ENCODE measurements at regions not wholly inside any gene's neighbourhood (a gene's known extent, or its start where the extent isn't known, plus 50 kb on each side); places are given as distances from the start of the nearest gene placed in this dataset.

DNA sequence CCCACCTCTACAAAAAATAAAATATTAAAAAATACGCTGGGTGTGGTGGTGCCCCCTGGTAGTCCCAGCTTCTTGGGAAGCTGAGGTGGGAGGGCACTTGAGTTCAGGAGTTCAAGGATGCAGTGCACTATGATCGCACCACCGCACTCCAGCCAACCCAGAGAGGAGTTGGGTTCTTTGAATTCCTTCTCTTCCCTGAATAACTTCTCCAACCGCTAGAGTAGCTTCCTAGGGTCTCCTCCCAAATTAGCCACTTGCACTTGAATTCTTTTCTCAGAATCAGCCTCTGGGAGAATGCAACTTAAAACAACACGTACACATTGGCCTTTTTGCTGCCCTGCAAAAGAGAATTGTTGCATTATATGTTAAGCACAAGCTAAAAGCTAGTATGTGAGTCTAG lies 272.5 kb downstream of the ABHD5 start:
- H3K27me3 ChIP-seq = no peaks in the 10 kb centered on the region
- no peak for TF ChIP-seq Cebpa-rat (IDR thresholded peaks at IDR 0.05)
- H3K4me3 ChIP-seq = no peak overlapping the region
- H3K9ac ChIP-seq = no peak overlapping the region
- 0 out of 20 replicates have a peak, but pooled peaks cover 0 to 11% (median 0%) of the 10 kb centered on the region in 10 experiments for H3K4me1 ChIP-seq
- no peaks in the 10 kb centered on the region for H4K20me1 ChIP-seq
- H3K27ac ChIP-seq = no peak overlapping the region
- no peaks in the 10 kb centered on the region for H3K36me3 ChIP-seq
- no peaks in the 10 kb centered on the region for H3K9me3 ChIP-seq (replicated peaks in 1 of 11)
- H3K4me2 ChIP-seq = no peak overlapping the region

DNA sequence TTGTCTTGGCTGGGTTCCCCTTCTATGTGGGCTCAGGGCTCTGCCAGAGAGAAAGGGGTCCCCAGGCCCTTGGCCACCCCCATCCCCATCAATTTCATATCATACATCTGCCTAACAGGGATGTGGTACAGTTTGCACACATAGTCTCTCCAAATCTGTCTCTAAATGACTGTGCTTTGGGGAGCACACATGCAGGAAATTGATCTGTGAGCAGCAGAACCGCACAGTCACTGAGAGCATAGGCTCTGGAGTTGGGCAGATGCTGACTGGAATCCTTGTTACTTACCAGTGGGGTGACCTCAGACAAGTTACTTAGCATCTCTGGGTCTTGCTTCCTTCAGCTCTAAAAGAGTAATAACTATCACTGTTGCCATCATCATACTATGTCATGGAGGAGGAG lies 273.9 kb downstream of the ABHD5 start:
- no peaks in the 10 kb centered on the region for H3K36me3 ChIP-seq
- H3K9me3 ChIP-seq (replicated peaks in 1 of 11) = no peaks in the 10 kb centered on the region
- 0 out of 20 replicates have a peak, but pooled peaks cover 0 to 11% (median 0%) of the 10 kb centered on the region in 10 experiments for H3K4me1 ChIP-seq
- TF ChIP-seq Cebpa-rat (IDR thresholded peaks at IDR 0.05) = no peak
- no peaks in the 10 kb centered on the region for H4K20me1 ChIP-seq
- no peak overlapping the region for H3K9ac ChIP-seq
- H3K4me3 ChIP-seq = no peak overlapping the region
- no peak overlapping the region for H3K4me2 ChIP-seq
- no peak overlapping the region for H3K27ac ChIP-seq
- no peaks in the 10 kb centered on the region for H3K27me3 ChIP-seq

DNA sequence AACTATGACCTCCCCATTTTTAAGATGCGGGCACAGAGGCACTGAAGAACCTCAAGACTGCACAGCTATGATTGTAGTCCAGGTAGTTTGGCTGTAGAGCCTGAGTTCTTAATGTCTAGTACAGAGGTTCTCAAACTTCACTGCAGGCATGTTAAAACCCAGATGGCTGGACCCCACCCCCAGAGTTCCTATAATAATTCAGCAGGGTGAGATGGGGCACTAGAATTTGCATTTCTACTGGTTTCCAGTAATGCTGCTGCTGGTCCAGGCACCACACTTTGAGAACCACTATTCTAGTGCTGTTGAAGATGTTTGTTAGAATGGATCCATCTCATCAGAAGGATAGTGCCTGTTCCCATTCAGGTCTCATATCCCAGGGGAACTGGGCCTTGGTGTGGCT lies 274.9 kb downstream of the ABHD5 start:
- H3K36me3 ChIP-seq = no peaks in the 10 kb centered on the region
- no peak overlapping the region for H3K4me2 ChIP-seq
- H3K9me3 ChIP-seq (replicated peaks in 1 of 11) = no peaks in the 10 kb centered on the region
- no peak overlapping the region for H3K9ac ChIP-seq
- TF ChIP-seq Cebpa-rat (IDR thresholded peaks at IDR 0.05) = no peak
- H4K20me1 ChIP-seq = no peaks in the 10 kb centered on the region
- 0 out of 20 replicates have a peak, but pooled peaks cover 0 to under 1% (median 0%) of the 10 kb centered on the region in 10 experiments for H3K4me1 ChIP-seq
- H3K27ac ChIP-seq = no peak overlapping the region
- no peak overlapping the region for H3K4me3 ChIP-seq
- no peaks in the 10 kb centered on the region for H3K27me3 ChIP-seq

DNA sequence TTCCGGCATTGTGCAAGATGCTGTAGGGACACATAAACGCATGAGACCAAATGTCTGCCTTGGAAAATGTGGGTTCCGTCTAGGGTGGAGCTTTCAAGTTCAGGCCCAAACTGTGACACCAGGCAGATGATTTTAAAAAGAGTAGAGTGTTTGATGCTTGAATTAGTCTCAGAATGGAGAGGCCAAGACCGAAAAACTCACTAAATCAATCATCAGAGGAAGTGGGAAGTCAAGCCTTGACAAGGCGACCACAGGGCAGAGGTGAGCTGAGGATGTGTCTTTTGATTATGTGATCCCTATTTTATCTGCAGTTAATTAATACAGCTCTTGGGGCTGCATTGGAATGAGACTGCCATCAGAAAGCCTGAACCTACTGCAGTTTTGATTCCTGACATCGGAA lies 275.4 kb downstream of the ABHD5 start:
- no peak overlapping the region for H3K27ac ChIP-seq
- H3K4me1 ChIP-seq = peaks cover 0 to 4% (median 0%) of the 10 kb centered on the region in 10 experiments; a peak in 2 of 20 replicates
- no peak overlapping the region for H3K4me3 ChIP-seq
- TF ChIP-seq Cebpa-rat (IDR thresholded peaks at IDR 0.05) = no peak
- H3K9ac ChIP-seq = no peak overlapping the region
- H3K4me2 ChIP-seq = no peak overlapping the region
- H3K36me3 ChIP-seq = no peaks in the 10 kb centered on the region
- no peaks in the 10 kb centered on the region for H3K9me3 ChIP-seq (replicated peaks in 1 of 11)
- H3K27me3 ChIP-seq = no peaks in the 10 kb centered on the region
- no peaks in the 10 kb centered on the region for H4K20me1 ChIP-seq

DNA sequence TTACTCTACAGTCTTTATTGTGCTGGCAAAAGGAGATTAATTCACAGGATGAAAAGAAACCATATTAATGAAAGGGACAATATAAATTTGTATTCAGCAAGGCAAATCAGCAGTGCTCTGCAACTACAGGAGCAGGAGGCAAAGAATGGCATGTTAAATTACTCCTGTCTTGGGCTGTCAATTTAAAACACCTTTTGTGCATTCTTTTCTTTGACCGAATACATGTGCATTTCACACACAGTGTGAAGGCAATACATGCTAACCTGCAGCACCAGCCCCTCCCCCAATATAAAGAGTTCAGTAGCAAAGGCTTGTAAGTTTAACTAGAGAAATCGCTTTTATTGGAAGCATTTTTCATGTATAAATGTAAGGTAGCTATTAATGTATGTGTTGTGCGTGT lies 275.2 kb upstream of the TOPAZ1 start:
- no peak overlapping the region for H3K4me2 ChIP-seq

DNA sequence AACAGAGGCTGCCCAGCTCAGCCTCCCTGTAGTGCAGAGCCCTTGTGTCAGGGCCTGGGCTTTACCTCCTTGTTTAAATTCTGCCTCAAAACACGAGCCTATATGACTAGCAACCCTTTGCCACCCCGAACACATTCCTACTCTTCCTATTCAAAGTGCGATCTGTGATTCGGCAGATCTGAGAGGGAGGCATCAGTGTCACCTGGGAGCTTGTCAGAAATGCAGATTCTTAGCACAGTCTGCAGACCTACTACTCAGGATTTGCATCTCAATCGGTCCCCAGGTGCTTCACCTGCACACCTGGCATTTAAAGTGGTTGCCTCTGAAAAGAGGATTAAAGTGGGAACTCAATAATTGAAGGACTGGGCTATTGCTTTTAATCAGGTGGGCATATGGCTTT lies 273.2 kb upstream of the TOPAZ1 start:
- no peak for TF ChIP-seq Cebpa-rat (IDR thresholded peaks at IDR 0.05)
- H3K36me3 ChIP-seq = no peaks in the 10 kb centered on the region
- H4K20me1 ChIP-seq = no peaks in the 10 kb centered on the region
- peaks cover 0 to 5% (median 0%) of the 10 kb centered on the region in 10 experiments; a peak in 2 of 20 replicates for H3K4me1 ChIP-seq
- no peak overlapping the region for H3K9ac ChIP-seq
- no peak overlapping the region for H3K4me3 ChIP-seq
- H3K4me2 ChIP-seq = no peak overlapping the region
- H3K9me3 ChIP-seq (replicated peaks in 1 of 11) = no peaks in the 10 kb centered on the region
- H3K27ac ChIP-seq = no peak overlapping the region
- no peaks in the 10 kb centered on the region for H3K27me3 ChIP-seq

More for the DNA sequence above, 275.2 kb upstream of the TOPAZ1 start:
- Histone ChIP-seq H4K20me1 (no peaks in the 10 kb centered on the region), H3K4me3 (no peak overlapping the region), H3K27ac (no peak overlapping the region), H3K27me3 (no peaks in the 10 kb centered on the region), H3K9me3 (replicated peaks in 1 of 11) (no peaks in the 10 kb centered on the region), H3K4me1 (peaks cover 0 to 5% (median 0%) of the 10 kb centered on the region in 10 experiments; a peak in 2 of 20 replicates), H3K36me3 (no peaks in the 10 kb centered on the region), H3K9ac (no peak overlapping the region)
- TF ChIP-seq Cebpa-rat (IDR thresholded peaks at IDR 0.05) = no peak

DNA sequence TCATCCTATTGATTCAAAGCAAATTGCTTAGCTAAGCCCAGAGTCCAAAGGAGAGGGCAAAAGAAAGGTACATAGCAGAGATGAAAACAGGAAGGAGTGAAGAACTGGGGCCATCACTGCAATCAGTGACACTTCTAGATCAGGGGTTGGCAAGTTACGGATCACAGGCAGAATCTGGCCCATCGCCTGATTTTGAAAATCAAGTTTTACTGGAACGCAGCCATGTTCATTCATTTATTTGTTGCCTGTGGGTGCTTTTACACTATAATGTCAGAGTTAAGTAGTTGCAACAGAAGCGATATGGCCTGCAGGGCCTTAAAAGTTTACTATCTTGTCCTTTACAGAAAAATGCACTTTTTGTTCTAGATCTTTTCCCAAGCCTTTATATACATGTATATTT lies 271.7 kb upstream of the TOPAZ1 start:
- peaks cover 0 to 5% (median 0%) of the 10 kb centered on the region in 10 experiments; a peak in 2 of 20 replicates for H3K4me1 ChIP-seq
- no peak overlapping the region for H3K9ac ChIP-seq
- no peak overlapping the region for H3K4me2 ChIP-seq
- no peak overlapping the region for H3K27ac ChIP-seq
- TF ChIP-seq Cebpa-rat (IDR thresholded peaks at IDR 0.05) = no peak
- no peaks in the 10 kb centered on the region for H4K20me1 ChIP-seq
- H3K9me3 ChIP-seq (replicated peaks in 1 of 11) = no peaks in the 10 kb centered on the region
- no peaks in the 10 kb centered on the region for H3K36me3 ChIP-seq
- H3K4me3 ChIP-seq = no peak overlapping the region
- no peaks in the 10 kb centered on the region for H3K27me3 ChIP-seq

DNA sequence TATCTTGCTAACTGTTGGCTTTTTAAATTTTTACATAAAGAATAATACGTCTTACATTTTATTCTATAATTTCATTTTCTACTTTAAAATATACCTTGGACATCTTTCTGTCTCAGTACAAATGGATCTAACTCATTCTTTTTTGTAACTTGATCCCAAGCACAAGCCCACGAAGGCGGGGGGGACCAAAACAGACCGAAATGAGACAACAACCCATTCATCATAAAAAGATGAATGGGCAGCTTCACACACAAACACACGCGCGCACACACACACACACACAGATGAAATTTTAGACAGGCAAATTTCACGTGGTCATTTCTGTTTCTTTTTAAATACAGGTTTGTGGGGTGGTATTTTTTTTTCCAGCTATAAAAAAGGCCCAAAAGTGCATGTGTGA lies 271.3 kb upstream of the TOPAZ1 start:
- Histone ChIP-seq H3K9me3 (replicated peaks in 1 of 11) (peaks cover 0 to under 1% (median 0%) of the 10 kb centered on the region in 11 experiments; a peak in 2 of 22 replicates), H3K27me3 (no peaks in the 10 kb centered on the region), H3K4me3 (no peak overlapping the region), H3K4me1 (peaks cover 0 to 5% (median 0%) of the 10 kb centered on the region in 10 experiments; a peak in 2 of 20 replicates), H4K20me1 (no peaks in the 10 kb centered on the region), H3K9ac (no peak overlapping the region), H3K36me3 (no peaks in the 10 kb centered on the region), H3K4me2 (no peak overlapping the region), H3K27ac (no peak overlapping the region)
- no peak for TF ChIP-seq Cebpa-rat (IDR thresholded peaks at IDR 0.05)

DNA sequence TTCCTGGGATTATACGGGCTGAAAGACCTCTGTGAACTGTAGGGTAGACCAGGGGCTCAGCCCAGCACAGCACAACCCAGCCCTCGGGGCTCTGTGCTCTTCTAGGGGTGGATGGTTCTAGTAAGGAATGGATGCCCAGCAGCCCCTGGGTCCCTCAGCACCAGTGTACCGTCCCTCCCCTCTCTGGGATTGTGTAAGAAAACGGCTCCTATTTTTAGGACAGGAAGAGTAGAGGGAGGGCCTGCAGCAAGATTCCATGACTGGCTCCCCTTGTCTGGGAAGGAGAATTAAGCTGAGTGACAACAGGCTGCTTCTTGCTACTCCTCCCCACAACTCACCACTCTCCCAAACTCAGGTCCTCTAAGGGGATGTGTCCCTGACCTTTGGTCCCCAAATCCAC lies 270.8 kb upstream of the TOPAZ1 start:
- H3K4me2 ChIP-seq = peak overlapping the region in 2 of 11 experiments; percentile 15; a peak in 2 of 22 replicates

DNA sequence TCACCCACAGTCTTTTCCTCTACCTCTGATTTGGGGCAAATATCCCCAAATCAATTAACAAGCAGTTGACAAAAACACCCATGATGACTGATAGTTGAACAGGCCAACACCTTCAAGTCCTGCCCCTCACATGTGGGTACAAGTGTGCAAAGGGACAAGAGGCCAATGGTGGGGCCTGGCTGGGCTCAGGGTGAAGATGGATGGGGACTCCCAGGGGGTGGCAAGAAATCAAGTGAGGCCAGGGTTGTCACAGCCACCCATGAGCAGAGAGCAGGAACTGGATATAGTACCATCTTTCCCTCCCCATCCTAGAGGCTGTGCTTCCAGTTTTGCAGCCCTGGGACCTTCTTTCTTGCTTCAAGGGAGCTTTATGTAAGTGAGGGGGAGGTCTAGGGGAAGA lies 270.2 kb upstream of the TOPAZ1 start:
- Histone ChIP-seq H3K9me3 (replicated peaks in 1 of 11) (peaks cover 8 to 12% (median 11%) of the 10 kb centered on the region in 11 experiments; a peak in 20 of 22 replicates), H3K27me3 (no peaks in the 10 kb centered on the region), H3K4me3 (no peak overlapping the region), H3K27ac (no peak overlapping the region), H4K20me1 (no peaks in the 10 kb centered on the region), H3K9ac (no peak overlapping the region), H3K36me3 (0 out of 22 replicates have a peak, but pooled peaks cover 0 to 6% (median 0%) of the 10 kb centered on the region in 11 experiments), H3K4me2 (no peak overlapping the region; a peak in 1 of 22 replicates), H3K4me1 (peaks cover 0 to 5% (median 0%) of the 10 kb centered on the region in 10 experiments; a peak in 2 of 20 replicates)
- no peak for TF ChIP-seq Cebpa-rat (IDR thresholded peaks at IDR 0.05)

More for the DNA sequence above, 270.8 kb upstream of the TOPAZ1 start:
- no peak overlapping the region for H3K9ac ChIP-seq
- H4K20me1 ChIP-seq = no peaks in the 10 kb centered on the region
- no peaks in the 10 kb centered on the region for H3K27me3 ChIP-seq
- no peak overlapping the region for H3K27ac ChIP-seq
- no peak overlapping the region for H3K4me3 ChIP-seq
- no peak for TF ChIP-seq Cebpa-rat (IDR thresholded peaks at IDR 0.05)
- 0 out of 22 replicates have a peak, but pooled peaks cover 0 to 1% (median 0%) of the 10 kb centered on the region in 11 experiments for H3K36me3 ChIP-seq
- peaks cover 4 to 6% (median 5%) of the 10 kb centered on the region in 11 experiments; a peak in 20 of 22 replicates for H3K9me3 ChIP-seq (replicated peaks in 1 of 11)
- peaks cover 0 to 5% (median 0%) of the 10 kb centered on the region in 10 experiments; a peak in 2 of 20 replicates for H3K4me1 ChIP-seq

All from BLaER1 treated with 17β-estradiol and CSF1 and Interleukin-3, amounts not matched to agents 10 nM and 100 nM (cell line).